ENCODE measurements at regions not wholly inside any gene's neighbourhood (a gene's known extent, or its start where the extent isn't known, plus 50 kb on each side); places are given as distances from the start of the nearest gene placed in this dataset.

DNA sequence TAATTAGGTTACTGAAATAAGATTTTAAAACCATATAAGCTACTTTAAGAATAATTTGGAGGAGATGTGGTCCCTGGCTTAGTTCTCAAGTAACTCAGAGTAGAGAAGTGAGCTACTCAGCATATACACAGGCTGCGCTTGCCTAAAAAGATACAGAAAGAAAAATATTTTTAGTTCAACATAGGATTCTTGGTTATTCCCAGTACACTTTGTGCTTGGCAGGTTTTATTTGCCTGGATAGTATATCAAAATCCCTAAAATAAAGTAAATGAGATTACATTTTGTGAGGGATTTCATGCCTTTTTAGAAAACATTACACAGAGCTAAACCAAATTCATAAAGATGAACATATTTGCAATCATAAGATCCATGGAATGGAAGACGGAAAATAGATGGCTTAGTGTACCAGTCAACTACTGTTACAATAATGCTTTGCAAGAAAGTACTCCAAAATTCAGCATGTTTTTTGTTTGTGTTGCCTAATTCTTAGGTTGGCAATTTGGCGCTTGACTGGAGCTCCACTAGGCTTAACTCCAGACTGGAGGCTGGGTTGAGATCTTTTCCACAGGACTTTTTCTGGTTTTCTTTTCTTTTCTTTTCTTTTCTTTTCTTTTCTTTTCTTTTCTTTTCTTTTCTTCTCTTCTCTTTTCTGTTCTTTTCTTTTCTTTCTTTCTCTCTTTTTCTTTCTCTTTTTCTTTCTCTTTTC is 600.5 kb upstream of the SYT4 start:
- no peak for DNase-seq (ENCODE audit: low read depth in 2 of 2)

DNA sequence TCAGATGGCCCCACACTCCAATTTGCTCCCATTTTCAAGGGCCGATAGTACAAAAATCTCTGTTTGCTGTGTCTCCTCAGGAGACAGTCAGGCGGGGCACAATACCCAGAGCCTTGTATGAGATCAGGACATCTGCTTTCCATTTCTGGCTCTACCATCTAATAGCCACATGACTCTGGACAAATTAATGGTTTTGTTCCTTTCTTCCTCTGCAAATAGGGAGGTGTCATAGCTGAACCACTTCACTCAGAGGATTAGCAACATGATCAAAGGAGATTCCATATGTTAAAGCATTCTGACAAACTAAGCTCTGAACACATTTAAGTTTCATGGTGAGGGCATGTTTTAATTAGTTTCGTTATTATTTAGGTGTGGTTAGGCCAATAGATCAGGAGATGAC is 602.1 kb upstream of the SYT4 start:
- DNase-seq (ENCODE audit: low read depth in 2 of 2) = no peak

DNA sequence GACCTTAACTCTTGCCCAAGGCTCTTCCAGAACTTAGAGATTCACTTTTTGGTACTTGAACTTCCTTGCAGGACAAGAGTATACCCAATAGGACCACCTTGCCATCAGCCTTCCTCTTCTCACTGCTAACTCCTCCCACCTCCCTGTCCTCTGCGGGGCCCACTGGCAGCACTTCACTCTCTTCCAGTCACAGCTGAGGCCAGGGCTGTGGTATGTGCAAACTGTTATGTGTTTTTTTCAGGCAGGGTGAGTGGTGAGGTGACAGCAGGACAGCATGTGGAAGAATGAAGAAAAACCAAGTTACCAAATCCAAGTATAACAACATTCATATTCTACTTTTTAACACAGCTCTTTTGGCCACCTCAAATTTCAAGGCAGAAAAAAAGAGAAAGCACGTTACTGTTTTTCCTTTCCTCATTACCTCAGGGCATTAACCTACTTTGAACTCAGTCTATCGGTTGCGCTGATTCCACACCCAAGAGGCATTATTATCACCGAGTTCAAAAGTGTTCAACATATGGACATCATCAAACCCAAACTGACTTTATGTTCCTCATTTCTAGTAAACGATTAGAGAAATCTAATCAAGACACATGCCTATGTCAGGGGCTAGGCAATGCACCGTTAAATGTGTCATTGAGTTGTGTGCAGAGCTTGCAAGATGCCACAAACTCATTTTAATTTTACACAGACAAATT is 605.2 kb upstream of the SYT4 start:
- no peak for DNase-seq (ENCODE audit: low read depth in 2 of 2)

DNA sequence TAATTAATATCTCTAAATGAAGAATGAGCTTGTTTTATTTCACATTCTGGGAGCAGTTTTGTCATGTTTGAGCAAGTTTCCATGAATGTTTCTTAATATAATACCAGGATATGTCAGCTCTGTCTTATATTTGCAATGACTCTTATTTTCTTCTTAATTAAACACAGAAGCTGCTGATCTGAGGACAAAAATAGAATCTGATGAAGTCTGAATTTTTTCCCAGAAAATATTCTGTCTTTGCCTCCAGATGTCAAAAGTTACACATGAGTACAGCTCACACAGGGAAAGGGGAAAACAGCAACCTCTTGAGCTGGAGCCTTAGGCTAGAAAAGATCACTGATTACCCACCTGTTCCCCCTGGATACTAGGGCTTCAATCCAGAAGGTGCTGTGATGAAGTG is 606.6 kb upstream of the SYT4 start:
- no peak for DNase-seq (ENCODE audit: low read depth in 2 of 2)

DNA sequence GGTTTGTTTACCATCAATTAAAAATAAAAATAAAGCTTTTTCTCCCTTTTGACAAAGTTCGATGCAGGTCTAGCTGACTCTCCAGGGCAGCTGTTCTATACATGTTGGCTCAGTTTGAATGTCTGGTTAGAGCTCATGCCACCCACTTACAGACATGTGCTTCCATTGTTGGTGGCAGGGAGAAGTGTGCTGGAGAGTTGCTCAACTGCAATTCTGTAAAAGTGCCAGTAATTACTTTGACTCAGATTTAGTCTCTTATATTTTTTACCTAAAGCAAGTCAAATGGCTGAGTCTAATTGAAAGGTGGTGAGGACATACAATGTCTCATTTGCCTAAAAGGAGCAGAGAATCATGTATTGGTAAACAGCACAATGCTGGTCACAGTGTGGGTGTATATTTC is 609.1 kb upstream of the SYT4 start:
- no peak for DNase-seq (ENCODE audit: low read depth in 2 of 2)

DNA sequence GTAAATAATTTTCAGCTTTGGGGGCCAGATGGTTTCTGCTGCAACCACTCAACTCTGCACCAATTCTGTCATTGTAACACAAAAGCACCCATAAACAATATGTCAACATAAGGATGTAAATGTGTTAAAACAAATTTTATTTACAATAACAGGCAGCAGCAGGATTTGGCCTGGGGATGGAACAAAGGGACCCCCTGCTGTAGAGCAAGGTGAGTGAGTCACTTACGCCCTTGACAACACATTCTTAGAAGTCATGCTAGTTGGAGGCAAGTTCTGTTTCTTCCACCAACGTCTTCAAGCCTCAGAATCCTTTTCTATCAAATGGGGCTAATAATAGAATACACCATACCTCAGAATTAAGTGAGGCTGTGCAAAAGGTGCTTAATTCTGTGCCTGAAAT is 610.2 kb upstream of the SYT4 start:
- no peak for DNase-seq (ENCODE audit: low read depth in 2 of 2)

DNA sequence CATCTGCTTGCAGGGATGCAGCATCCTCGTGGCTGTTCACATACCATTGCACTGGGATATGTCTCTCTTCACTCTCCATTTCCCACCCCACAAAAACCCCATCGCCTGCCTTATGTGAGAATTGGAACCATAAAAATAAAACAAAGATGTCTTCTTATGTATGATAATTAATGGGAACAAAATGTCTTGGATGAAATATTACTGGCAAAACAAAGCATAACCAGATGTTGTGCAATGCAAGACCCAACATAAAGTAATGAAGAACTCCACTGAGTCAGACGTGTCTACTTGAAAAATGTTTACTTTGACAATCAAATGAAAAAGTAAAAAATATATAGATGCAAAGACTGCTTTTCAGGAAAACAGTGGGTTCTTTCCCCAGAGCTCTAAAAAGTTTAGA is 611.3 kb upstream of the SYT4 start:
- no peak for DNase-seq (ENCODE audit: low read depth in 2 of 2)

DNA sequence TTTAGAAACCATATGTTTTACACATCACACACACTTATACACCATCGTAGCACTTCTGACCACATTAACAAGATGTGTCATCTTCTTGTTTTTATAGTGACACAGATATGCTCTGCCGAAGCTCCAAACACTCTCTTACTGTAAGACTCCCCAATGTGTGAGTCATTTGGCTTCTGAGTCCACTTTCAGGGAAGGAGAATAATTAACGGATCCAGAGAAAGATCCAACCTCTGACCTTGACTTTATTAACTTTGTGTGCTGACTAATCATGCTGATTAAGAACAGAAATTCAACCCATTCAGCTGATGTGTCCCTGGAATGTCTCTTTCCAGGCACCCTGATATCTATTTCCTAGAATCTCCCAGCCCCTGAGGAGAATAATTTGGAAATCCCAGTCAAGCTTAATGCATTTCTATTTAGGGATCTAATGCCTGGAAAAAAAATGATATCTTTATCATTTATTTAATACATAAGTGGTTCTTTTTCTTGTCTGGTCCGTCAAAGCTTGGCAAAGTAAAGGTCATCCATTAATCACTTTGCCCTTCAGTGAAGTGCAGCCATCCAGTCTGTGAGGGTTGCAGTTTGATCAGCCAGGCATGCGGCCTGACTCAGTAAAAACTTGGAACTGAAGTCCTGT is 615.8 kb upstream of the SYT4 start:
- peak in 1 of 2 donors; percentile 66 for DNase-seq (ENCODE audit: low read depth in 2 of 2)

DNA sequence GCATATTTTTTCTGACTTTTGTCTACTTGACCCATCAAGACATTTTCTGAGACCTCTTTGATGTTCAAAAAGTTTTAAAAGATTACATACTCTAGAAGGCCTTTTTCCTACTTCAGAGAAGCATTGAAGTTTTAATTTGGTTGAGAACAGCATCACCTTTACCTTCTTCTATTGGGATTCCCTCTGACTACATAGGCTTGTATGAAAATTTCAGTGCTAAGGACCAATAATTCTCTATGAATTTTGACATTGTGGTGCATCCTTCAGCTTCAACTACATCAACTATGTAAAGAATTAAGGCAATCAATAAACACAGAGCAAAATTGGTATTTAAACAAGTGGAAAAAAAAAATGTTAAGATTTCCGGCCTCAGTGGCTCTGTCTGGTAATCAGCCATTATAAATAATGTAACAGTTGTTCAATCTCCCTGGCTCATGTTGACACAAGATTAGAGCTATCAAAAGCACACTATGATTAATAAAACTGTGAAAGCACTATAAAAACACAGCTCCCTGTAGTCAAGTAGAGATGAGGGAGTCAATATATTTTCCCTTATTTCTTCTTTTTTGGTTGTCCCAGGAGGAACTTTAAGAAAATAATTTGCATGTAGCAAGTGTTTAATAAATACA is 627.0 kb upstream of the SYT4 start:
- no peak for DNase-seq (ENCODE audit: low read depth in 2 of 2)

DNA sequence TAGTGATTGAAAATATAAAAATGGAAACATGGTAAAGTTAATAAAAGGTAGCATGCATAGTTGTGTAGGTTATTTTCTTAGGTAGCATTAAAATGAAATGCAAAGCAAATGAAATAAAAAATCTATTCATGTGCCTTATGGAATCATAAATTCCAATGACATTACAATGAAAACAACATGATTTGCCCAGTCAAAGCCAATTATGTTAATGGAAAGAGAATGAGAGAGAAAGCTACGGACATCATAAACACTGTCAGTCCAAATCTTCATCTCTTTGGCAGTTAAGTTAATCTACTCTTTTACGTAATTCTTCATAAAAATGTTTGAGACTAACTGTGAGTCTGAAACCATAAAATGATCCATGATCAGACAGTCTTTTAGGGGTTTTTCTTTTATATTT is 636.7 kb upstream of the SYT4 start:
- DNase-seq (ENCODE audit: low read depth in 2 of 2) = no peak

DNA sequence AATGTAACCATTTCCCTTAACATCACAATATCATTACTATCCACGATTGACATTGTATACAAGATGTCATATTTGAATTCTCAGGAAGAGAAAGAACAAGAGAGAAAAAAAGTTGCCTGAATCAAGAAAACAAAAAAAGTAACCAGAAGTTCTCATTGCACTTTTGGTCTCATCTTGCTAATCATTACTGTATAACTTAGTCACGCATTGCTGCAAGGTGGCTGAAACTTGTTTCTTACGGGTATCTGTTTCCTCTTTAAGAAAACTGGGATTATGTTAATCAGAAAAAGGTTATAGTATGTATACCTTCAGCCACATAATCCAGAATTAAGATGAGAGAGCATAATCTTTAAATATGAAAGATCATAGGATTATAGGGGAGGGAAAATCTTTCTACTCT is 639.7 kb upstream of the SYT4 start:
- DNase-seq (ENCODE audit: low read depth in 2 of 2) = no peak

DNA sequence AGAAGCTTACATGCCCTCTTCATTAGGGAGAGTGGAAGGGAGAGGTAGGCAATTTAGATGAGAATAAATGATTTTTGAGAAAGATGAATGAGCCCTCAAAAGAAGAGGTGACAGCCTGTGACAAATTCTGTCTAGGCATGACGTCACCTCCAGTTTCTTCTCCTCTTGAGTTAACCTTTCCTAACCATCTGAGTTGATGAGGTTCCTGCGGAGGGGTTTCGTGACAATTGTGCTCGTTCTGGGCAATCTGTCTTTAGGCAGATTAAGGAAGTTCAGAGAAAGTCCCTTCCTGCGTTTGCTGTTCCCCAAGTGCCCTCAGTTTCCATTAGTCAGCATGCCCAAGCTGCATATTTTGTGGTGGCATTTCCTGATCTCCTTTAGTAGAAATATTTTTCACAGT is 640.2 kb upstream of the SYT4 start:
- no peak for DNase-seq (ENCODE audit: low read depth in 2 of 2)

DNA sequence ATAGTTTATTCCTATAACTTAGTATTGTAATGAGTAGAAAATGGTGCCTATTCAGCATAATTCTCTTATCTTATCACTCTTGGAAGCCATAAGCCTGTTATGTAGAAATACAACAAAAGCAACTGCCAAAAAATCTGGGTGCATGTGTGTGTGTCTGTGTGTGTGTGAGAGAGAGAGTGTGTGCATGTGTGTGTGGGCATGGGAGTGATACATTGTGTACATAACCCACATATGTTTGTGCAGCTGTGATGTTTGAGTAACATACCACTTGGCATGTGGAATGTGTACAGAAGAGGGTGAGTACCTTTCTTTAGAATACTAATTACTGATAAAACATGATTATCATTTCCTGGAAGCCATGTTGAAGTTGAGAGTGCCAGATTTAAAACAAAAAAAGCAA is 642.3 kb upstream of the SYT4 start:
- DNase-seq (ENCODE audit: low read depth in 2 of 2) = no peak

DNA sequence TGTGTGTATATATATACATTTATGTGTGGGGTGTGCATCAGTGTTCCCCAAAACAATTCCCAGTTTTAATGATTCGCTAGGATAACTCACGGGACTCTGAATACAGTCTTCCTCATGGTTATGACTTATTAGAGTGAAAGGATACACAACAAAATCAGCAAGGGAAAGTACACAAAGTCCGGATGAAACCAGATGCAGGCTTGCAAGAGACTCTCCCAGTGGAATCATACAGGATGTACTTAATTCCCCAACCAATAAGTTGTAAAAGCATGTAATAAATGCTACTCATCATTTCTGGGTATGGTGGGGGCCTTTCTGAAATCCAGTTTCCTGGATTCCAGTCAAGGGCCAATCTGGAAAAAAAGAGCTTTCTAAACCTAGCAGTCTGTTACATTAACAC is 654.1 kb upstream of the SYT4 start:
- no peak for DNase-seq (ENCODE audit: low read depth in 2 of 2)

DNA sequence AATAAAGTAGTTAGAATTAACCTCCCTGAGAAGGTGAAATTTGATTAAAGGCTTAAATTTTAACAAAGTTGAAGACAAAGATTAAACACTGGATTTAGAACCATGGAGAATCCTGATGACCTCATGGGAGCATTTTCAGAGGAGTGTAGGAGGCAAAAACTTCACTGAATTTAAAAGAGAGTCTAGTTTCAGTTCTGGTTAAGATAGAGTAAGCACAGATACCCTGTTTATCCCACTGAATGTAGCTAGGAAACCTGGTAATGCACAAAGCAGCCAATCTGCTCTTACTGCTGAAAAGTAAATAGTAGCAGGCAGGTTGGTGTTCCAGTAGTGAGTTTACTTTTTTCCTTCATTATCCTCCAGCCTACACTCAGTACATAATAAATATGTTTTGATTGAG is 654.9 kb upstream of the SYT4 start:
- DNase-seq (ENCODE audit: low read depth in 2 of 2) = no peak

DNA sequence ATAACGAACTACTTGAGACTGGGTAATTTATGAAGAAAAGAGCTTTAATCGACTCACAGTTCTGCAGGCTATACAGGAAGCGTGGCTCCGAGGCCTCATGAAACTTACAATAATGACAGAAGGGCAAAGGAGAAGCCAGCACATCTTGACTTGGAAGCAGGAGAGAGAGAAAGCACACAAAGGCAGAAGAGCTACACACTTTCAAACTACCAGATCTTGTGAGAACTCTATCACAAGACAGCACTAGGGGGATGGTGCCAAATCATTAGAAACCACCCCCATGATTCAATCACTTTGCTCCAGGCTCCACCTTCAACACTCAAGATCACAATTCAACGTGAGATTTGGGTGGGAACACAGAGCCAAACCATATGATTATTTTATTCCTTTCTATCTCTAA is 655.9 kb upstream of the SYT4 start:
- no peak for DNase-seq (ENCODE audit: low read depth in 2 of 2)

DNA sequence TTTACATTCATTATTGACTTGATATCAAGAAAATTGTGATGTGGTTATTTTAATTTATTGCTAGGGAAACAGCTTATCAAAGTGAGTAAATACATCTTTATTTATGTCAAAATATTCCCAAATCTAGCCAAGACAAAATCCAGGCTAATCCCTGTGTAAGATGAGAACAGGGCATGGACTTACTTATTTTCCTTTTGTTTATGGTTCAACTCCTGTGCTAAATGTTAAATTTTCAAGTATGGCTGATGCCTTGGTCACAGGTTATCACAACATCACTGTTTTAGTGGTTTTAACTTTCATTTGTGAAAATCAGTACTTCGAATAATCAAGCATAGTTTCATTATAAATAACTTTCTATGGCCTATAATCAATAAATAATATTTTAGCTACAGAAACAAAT is 657.0 kb upstream of the SYT4 start:
- DNase-seq (ENCODE audit: low read depth in 2 of 2) = no peak

DNA sequence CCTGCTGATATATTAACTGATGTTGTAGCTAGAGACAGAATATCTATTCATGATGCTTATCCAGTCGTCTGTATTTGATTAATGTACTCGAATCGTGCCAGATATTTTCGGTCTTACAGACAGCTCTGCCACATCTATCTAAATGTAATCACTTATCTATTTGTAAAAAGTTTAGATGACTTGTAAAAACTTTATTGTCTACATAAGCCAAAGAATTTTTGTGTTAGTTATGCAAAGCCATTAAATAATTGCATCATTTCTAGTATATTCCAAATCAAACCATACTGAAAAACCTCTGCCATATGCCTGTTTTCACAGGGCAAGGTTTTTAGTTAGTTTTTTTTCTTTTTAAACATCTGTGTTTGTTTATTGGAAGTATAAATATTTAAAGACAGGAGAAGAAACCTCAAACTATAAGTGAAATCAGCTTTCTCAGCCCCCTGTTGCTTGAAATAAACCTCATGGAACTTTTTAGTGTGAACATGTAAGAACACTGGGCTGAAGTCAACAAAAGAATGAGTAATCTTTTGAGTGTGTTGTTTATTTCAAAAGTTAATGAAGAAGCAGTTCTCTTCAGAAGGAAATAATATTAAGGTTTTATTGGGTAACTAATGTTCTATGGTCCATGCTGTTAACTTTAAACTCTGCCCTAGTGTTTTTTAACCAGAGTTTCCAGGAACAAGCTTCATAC is 657.6 kb upstream of the SYT4 start:
- no peak for DNase-seq (ENCODE audit: low read depth in 2 of 2)

DNA sequence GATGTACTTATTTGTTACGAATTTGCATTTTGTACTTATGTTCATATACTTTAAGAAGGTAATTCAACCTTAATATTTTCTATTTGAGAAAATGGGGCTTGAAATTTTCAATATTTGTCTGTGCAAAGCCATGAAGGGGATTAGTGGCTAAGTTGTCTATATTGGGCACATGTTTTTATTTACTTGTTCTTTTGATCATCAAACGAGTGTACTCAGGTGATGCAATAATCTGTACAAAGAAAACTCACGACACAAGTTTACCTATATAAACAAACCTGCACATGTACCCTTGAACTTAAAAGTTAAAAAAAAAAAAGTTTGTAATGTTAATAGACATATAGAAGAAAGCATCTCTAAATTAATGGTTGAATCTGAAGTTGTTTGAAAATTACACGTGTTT is 658.9 kb upstream of the SYT4 start:
- DNase-seq (ENCODE audit: low read depth in 2 of 2) = no peak

DNA sequence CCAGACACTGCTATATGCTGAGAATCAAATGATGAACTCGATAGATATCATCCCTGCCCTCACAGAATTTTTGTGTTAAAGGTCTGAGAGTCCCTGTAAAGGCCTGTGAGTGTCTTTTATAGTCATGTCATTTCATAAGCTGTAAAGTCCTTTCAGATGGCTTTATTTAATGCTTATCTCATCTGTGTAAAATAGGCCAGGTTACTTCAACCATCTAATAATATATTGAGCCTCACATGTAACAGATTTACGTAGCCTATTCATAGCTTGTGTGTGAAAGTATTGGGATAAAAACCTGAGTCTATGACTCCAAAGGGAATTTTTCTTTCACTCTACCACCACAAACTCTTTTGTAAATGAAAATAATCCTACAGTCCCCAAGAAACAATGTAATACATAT is 672.0 kb upstream of the SYT4 start:
- no peak for DNase-seq (ENCODE audit: low read depth in 2 of 2)

DNA sequence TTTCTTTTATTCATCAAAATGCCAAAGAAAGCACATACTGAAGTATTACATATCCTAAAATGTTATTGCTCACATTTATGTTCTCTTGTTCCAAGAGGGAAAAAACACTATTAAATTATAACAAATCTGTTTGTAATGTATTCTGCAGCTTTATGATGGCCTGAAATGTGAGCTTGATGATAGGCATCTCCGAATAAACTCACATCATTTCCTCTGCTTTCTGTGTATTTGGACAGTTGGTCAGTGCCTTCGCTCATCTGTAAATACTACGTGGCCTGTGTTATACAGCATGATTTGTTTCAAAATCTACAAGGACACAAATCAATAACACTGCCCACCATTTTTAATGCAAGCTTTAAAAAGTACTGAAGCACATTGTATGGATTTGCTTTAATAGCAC is 672.8 kb upstream of the SYT4 start:
- DNase-seq (ENCODE audit: low read depth in 2 of 2) = no peak

DNA sequence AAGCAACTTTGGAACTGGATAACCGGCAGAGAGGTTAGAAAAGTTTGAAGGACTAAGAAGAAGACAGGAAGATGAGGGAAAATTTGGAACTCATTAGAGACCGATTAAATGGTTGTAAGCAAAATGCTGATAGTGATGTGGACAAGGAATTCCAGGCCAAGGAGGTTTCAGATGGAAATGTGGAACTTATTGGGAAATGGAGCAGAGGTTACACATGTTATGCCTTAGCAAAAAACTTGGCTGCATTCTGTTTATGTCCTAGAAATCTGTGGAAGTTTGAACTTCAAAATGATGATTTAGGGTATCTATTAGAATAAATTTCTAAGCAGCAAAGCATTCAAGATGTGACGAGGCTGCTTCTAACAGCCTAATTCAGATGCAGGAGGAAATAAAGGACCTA is 675.1 kb upstream of the SYT4 start:
- DNase-seq (ENCODE audit: low read depth in 2 of 2) = no peak
